Stimulated activated naive CD8-positive, alpha-beta T cell treated with anti-CD3 and anti-CD28 coated beads, Interleukin-15, Interleukin-2, amounts not matched to agents 100 U/mL and 50 U/mL, for 24 hours (primary cell): ENCODE measurements at regions not wholly inside any gene's neighbourhood (a gene's known extent, or its start where the extent isn't known, plus 50 kb on each side); places are given as distances from the start of the nearest gene placed in this dataset.
"Not testable (repeated sequence)": the region's sequence is repeated elsewhere in the genome, so short reads cannot be mapped to it uniquely, and the experiment has no call there.

Experiments
- ATAC-seq: fragments of 150-1000 bp; cut with Tn5 transposase; one replicate; pipeline ENCODE4 v1.10.0; 2021
- DNase-seq: peaks from one replicate; pipeline ENCODE4 v3.0.0; 2021

DNA sequence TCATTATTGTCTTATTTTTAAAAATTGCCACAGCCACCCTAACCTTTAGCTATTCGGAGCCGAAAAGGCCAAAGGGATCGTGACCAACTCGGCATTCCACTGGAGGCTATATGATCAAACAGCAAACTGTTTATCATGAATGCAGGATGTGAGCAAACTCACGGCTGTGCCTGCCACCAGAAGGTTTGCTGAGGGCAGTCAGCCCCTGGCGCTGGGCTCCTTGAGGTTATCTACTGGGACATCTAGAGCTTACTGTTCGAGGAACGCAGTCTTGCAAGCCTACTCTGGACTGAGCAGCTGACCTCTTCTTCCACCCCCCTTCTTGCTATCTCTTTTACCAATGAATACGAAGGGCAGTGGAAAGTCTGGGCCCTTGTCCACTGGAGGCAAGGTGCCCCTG, 231.5 kb upstream of the TARS1 start:
- DNase-seq, result no peak
- no peak for ATAC-seq

DNA sequence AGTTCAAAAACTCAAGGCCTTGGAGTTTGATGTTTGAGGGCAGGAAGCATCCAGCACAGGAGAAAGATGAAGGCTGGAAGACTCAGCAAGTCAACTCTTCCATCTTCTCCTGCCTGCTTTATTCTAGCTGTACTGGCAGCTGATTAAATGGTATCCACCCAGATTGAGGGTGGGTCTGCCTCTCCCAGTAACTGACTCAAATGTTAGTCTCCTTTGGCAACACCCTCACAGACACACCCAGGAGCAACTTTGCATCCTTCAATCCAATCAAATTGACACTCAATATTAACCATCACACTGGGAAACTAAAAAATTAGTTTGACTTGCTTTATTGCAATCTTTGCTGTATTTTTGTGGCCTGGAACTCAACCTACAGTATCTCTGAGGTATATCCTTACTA, 230.5 kb upstream of the TARS1 start:
- not testable (repeated sequence) for DNase-seq, ATAC-seq

DNA sequence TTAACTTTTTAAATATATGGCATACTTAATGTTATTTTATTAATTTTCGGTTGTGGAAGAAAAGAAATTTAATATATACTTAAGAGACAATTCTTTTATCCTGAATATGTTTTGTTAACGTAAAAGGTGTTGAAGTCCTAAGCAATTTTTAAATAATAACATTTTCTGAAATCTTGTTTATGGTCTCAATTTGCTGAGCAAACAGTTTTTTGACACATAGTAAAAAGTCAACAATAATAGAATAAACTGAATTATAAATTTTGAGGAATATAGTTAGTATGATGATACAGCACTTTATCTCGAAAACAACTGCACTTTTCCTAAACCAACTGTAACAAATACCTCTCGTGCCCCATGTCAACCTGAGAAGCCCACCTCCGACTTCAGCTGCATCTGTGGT, 229.8 kb upstream of the TARS1 start:
- DNase-seq, result no peak
- ATAC-seq, result no peak

DNA sequence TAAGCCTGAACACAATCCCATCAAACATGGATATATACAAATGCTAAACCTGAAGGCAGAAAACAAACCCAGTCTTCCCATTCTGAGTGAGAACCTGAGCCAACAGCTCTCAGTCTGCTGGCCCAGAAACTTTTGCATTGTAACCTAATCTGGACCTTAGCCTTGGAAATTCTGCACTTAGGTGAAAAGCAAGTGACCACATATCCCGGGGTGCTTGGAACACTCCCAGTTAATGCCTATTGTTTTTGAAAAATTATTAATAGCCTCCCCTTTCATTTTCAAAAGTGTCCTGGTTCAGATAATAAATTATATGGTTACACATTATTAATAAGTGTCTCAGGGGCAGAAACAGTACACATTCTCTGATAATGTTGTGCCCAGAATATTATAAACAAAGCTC, 228.3 kb upstream of the TARS1 start:
- no peak for ATAC-seq
- no peak for DNase-seq

GRCh38 chr5:33212900-33213299, 227.9 kb upstream of the TARS1 start:
- ATAC-seq, result no peak
- DNase-seq, result no peak

DNA sequence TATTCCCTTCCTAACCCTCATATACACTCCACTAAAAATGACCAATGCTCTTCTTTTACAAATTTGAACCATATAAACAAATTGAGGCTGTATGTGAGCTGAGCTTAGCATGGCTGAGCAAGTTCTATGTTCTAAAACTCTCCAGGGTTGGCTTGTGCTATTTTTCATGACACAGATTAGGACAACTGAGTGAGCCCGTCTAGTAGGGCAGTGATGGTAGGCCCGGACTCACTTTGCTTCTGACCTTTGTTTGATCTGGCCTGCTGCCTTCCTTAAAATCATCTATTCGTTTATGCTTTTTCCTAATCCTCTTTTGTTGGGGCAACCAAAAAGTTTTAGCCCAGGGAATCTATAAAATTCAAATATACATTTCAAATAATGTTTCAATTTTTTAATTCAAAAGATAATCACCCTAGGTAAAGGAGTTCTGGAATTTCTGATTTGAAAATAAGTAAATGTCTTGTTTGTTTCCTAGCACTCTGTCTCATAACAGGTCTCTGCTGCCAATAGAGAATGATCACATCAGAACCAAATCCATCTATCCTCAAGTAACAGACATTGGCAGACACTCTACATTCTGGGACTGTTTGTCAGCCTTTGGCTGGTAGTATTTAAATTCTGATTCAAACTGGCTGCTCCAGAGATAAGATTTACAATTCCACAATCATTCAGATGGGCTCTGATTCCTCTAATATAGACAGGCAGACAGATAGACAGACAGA, 217.0 kb upstream of the TARS1 start:
- ATAC-seq, result no peak
- DNase-seq, result no peak

GRCh38 chr5:33224285-33224961, 216.3 kb upstream of the TARS1 start:
- ATAC-seq (no peak), DNase-seq (no peak)

GRCh38 chr5:33227247-33227646, 213.5 kb upstream of the TARS1 start:
- no peak for DNase-seq
- ATAC-seq, result no peak

GRCh38 chr5:33227746-33228145, 213.0 kb upstream of the TARS1 start:
- ATAC-seq, result no peak
- no peak for DNase-seq

- ATAC-seq, result no peak
Measured at GRCh38 chr5:33228149-33228548, 212.6 kb upstream of the TARS1 start.

DNA sequence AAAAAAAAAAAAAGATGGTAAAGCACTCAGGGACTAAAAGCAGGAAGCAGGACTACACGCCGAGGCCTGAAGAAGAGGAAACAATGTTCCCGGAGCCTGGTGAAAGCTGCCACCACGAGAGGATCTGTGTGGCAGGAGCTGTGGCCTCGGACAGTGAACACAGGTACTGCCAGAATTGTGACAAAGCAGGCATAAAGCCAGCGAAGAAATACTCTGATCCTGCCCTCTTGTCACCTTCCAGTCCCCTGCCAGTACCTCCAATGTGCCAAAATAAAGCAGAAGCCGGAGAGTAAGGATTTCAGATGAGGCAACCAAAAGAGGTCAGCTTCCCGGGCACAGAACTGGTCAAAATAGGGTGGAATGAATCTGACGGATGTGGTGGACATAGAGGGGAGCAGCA, 211.5 kb upstream of the TARS1 start:
- DNase-seq, result no peak
- ATAC-seq, result no peak

More at GRCh38 chr5:33228149-33228548, 212.6 kb upstream of the TARS1 start:
- no peak for DNase-seq

DNA sequence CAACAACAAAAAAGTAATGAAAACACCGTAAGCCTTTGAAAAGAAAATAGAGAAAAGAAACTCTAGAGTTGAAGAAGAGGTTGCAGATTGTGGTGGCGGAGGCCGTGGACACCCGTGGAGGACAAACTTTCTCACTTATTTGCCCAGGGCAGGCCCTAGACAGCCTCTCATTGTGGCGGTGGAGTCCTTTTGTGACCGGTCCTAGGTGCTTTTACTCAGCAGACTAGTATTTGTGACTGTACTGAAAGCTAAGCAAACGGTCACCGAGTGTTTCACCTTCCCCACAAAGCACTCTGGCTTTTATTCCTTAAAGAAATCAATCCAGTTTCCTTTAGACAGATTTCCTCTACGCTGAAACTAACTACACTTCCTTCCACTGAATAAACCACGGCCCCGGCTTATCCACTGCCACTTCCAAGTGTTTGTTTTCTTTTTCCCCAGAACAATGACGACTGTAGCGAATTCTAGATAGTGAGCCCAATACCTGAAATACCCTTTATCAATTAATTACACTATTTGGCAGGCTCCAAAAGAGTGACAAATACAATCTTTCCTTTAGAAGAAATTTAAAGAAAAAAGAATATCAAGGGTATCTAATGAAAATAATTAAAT, 210.2 kb upstream of the TARS1 start:
- ATAC-seq, result no peak
- DNase-seq, result no peak

DNA sequence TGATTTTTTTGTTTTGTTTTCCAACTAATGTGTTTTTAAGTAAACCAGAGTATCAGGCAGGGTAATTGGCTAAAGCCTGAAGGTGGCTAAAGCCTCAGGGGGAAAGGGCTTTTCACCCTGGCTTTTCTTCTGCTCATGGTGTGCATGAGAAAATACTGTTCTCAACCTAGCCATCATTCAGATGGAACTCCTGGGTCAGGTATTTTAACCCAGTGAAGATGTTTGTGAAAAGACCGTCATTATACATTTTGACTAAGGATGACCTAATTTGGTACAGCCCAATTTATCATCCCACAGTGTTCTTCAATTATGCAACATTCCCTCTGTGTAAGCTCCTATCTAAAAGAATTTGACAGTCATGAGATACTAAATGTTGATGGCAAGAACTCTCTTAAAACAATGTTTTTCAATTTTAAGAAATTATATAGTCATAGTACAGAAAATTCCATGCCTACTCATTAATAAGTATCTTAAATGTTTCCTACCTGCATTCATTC, 209.5 kb upstream of the TARS1 start:
- DNase-seq, result no peak
- ATAC-seq, result no peak

DNA sequence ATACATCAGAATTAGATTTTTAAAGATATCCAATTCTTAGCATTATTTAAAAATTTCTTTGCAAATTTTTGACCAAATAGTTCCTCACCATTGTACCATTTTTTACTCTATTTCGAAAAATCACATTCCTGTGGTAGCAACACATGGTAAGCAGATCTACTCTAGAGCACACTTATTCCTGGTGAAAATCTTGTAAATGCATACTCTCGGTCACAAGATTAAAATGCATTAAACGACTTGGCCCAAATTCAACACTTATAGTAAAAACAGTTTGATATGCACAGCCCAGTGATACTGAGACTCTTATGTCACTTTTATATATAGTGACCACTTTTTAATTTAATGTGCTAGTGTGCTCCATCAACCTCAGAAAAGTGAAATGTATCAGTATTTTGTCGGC, 208.8 kb upstream of the TARS1 start:
- ATAC-seq (no peak), DNase-seq (no peak)

- ATAC-seq, result no peak
- no peak for DNase-seq
Measured at GRCh38 chr5:33232731-33233505, 207.8 kb upstream of the TARS1 start.

- no peak for ATAC-seq
Measured at GRCh38 chr5:33235304-33235703, 205.5 kb upstream of the TARS1 start.

DNA sequence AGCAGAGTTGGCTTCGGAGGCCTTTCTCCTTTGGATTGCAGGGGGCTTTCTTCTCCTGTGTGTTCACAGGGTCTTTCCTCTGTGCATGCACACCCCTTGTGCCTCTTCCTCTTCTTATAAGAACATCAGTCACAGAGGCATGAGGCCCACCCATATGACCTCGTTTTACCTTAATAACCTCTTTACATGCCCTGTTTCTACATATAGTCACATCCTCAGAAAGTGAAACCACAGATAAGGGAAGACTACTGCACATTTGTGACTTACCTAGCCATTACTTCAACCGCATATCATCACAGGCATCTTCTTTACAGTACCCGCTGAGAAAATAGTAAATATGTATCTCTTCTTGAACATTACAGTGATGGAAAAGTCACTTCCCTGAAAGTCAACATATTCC, 204.9 kb upstream of the TARS1 start:
- DNase-seq (no peak), ATAC-seq (peak; percentile 57)

More at GRCh38 chr5:33235304-33235703, 205.5 kb upstream of the TARS1 start:
- DNase-seq, result no peak

DNA sequence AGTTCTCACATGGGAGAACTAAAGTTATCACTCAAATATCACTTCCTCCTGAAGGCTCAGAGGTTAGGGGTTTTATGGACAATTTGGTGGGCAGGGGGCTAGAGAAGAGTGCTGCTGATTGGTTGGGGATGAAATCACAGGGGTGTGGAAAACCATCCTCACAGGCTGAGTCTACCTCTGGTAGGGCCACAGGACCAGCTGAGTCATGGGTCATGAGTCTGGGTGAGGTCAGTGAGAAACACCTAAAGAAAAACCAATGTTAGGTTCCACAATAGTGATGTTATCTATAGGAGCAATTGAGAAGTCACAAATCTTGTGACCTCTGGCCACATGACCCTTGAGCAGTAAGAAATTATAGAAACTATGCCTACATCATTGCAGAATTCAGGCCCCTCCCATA, 203.3 kb upstream of the TARS1 start:
- ATAC-seq (peak; percentile 49), DNase-seq (no peak)

- no peak for ATAC-seq
- DNase-seq, result no peak
Measured at GRCh38 chr5:33238826-33239695, 201.7 kb upstream of the TARS1 start.

GRCh38 chr5:33240558-33240957, 200.2 kb upstream of the TARS1 start:
- no peak for DNase-seq
- no peak for ATAC-seq

GRCh38 chr5:33241802-33242201, 199.0 kb upstream of the TARS1 start:
- DNase-seq, result no peak
- no peak for ATAC-seq

DNA sequence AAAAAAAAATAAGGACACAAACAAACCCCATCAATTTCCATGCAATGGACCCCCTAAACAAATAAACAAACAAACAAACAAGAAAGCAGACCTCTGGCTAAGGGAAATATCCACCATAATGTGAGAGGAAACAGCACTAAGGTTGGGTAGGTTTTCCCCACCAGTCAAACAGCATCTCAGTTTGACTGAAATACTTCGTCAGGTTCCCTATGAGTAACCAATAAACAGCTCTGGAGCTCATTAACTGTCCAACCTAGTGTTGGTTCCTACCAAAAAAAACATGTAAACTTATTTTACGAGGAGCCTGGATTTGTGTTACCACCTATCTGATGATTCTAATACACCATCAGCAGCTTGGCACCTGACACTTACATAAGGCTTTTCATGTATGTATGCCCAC, 198.5 kb upstream of the TARS1 start:
- no peak for DNase-seq
- ATAC-seq, result no peak
